ENCODE measurements at regions not wholly inside any gene's neighbourhood (a gene's known extent, or its start where the extent isn't known, plus 50 kb on each side); places are given as distances from the start of the nearest gene placed in this dataset.

DNA sequence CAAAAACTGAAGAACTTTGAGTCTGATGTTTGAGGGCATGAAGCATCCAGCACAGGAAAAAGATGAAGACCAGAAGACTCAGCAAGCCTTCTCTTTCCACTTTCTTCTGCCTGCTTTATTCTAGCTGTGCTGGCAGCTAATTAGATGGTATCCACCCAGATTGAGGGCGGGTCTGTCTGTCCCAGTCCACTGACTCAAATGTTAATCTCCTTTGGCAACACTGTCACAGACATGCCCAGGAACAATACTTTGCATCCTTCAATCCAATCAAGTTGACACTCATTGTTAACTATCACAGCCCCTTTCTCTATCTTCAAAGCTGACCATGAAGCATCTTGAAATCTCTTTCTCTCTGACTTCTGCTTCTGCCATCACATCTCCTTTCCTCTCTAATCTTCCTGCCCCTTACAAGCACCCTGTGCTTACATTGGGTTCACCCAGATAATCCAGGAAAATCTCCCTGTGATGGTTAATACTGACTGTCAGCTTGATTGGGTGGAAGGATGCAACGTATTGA, 115.9 kb upstream of the CDH13 start:
- no peak for DNase-seq
- no peaks in the 10 kb centered on the region for H3K4me1 ChIP-seq
- no peaks in the 10 kb centered on the region for H3K36me3 ChIP-seq
- H3K4me3 ChIP-seq: no peak overlapping the region
- TF ChIP-seq, protein P1, sequence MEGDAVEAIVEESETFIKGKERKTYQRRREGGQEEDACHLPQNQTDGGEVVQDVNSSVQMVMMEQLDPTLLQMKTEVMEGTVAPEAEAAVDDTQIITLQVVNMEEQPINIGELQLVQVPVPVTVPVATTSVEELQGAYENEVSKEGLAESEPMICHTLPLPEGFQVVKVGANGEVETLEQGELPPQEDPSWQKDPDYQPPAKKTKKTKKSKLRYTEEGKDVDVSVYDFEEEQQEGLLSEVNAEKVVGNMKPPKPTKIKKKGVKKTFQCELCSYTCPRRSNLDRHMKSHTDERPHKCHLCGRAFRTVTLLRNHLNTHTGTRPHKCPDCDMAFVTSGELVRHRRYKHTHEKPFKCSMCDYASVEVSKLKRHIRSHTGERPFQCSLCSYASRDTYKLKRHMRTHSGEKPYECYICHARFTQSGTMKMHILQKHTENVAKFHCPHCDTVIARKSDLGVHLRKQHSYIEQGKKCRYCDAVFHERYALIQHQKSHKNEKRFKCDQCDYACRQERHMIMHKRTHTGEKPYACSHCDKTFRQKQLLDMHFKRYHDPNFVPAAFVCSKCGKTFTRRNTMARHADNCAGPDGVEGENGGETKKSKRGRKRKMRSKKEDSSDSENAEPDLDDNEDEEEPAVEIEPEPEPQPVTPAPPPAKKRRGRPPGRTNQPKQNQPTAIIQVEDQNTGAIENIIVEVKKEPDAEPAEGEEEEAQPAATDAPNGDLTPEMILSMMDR (IDR thresholded peaks at IDR 0.05 in 8 of 11, conservative IDR thresholded peaks at IDR 0.05 in 3 of 11): no peak
- TF ChIP-seq POLR2AphosphoS5 (IDR thresholded peaks at IDR 0.05) (no peak), POLR2A (IDR thresholded peaks at IDR 0.05) (no peak)
- peaks cover 0 to 10% (median 0%) of the 10 kb centered on the region in 7 donors for H3K27me3 ChIP-seq (replicated peaks in 1 of 7)
- intact Hi-C loops (cut with DNase I; ENCODE audit: low total_unique reads): no loop called here
- WGBS, 5 donors: 62 to 85% (median 78%) methylated on average over 2 of the region's 2 CpGs
- peaks cover 0 to 28% (median 20%) of the 10 kb centered on the region in 8 donors for H3K9me3 ChIP-seq
- H3K27ac ChIP-seq: no peak overlapping the region

DNA sequence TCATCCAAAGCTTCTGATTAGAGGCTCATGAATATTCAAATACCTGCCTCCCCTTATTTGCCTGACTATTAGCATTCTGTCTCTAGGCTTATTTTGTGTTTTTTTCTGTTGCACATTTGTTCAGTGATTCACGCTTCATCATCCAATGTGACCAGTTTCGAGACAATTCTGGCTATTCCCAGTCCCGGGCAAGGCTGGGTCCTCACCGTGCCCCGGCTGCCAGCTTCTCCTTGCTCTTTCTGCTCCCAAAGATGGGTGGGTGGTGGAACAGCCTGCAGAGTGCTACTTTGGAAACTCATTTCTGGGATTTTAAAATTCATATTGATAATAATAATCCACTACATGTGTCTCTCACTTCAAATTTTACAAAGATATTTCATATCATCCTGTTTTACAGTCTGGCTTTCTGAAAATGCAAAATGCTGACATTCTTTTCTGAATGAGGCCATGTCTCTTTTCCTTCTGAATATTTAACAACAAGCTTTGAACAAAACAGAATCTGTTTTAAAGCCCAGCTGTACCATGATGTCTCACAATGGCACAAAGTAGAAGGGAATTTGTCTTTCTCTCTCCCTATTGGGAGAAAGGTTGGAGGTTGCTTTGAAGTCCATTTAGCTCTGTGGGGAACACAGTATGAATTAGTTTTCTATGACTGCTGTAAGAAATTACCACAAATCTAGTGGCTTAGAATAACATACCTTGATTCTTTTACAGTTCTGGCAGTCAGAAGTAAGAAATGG, 116.9 kb upstream of the CDH13 start:
- intact Hi-C loops (cut with DNase I; ENCODE audit: low total_unique reads): no loop called here
- Histone ChIP-seq H3K36me3 (no peaks in the 10 kb centered on the region), H3K4me3 (no peak overlapping the region), H3K4me1 (no peaks in the 10 kb centered on the region), H3K9me3 (peaks cover 0 to 28% (median 20%) of the 10 kb centered on the region in 8 donors), H3K27me3 (replicated peaks in 1 of 7) (peaks cover 0 to 10% (median 0%) of the 10 kb centered on the region in 7 donors), H3K27ac (no peak overlapping the region)
- WGBS, 5 donors: 88 to 98% (median 92%) methylated on average over 5 of the region's 5 CpGs
- no peak for DNase-seq
- TF ChIP-seq, protein P1 (IDR thresholded peaks at IDR 0.05 in 8 of 11, conservative IDR thresholded peaks at IDR 0.05 in 3 of 11): no peak
- TF ChIP-seq POLR2A (IDR thresholded peaks at IDR 0.05): no peak
- TF ChIP-seq POLR2AphosphoS5 (IDR thresholded peaks at IDR 0.05): no peak

DNA sequence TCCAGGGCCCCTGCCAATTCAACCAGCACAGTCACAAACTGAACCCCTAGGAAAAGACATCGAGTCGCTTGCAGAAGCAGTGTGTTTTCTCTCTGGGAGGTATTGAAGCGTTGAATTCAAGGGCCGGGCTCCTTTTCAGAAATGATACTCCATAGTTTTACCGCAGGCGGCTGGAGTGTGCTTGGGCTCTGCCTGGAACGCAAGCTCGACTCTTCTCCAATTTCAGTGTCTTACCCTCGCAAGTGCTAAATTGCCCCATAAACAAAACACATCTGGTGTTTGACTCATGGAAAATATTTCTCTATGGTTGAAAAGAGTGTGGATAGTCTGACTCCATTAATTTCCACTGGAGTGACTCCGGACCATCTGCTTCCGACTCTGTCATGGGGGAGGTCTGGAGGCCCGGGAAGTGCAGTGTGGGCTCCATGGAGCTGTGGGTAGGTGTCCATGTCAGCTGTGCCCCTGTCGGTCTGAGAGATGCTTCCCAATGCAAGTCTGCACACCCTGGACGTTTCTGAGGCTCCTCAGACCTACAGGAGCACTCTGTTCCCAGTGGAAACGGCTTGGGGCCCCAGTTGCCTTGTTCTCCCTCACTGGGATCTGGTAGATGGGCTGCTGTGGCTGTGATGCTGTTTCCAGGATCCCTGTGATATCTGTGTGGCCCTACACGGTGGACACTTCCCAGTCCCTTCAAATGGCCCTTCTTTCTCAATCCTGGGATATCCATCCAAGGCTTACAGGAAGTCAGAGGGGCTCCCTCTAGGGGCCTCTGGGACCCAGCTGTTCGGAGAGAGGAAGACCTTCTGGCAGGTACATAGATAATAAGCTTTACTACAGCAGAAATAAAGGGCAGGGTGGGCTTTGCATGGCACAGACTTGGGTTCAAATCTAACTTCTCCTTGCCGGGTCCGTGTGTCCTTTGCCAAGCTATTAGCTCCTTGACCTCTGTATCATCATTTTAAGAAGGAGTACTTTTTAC, 119.8 kb upstream of the CDH13 start:
- H3K27me3 ChIP-seq (replicated peaks in 1 of 7): peaks cover 0 to 26% (median 0%) of the 10 kb centered on the region in 7 donors
- H3K27ac ChIP-seq: no peak overlapping the region
- 74 to 81% (median 76%) methylated on average over 18 to 19 of the region's 19 CpGs for WGBS, 5 donors
- H3K9me3 ChIP-seq: peaks cover 0 to 28% (median 20%) of the 10 kb centered on the region in 8 donors
- no peak overlapping the region for H3K4me3 ChIP-seq
- no peaks in the 10 kb centered on the region for H3K4me1 ChIP-seq
- DNase-seq: no peak
- H3K36me3 ChIP-seq: no peaks in the 10 kb centered on the region
- intact Hi-C loops (cut with DNase I; ENCODE audit: low total_unique reads): no loop called here
- no peak for TF ChIP-seq POLR2A (IDR thresholded peaks at IDR 0.05)
- TF ChIP-seq POLR2AphosphoS5 (IDR thresholded peaks at IDR 0.05): no peak
- TF ChIP-seq, protein P1 (IDR thresholded peaks at IDR 0.05 in 8 of 11, conservative IDR thresholded peaks at IDR 0.05 in 3 of 11): no peak
